GM12878 (cell line): ENCODE measurements at regions not wholly inside any gene's neighbourhood (a gene's known extent, or its start where the extent isn't known, plus 50 kb on each side); places are given as distances from the start of the nearest gene placed in this dataset.

Source experiments
- ATAC-seq: fragments of 200-7000 bp; cut with Tn5 transposase; 3 replicates; pipeline ENCODE4 v1.9.1; 2020; ENCODE audit warnings: mild to moderate bottlenecking, moderate library complexity
- BruUV-seq: library from RNA; stranded (reverse); fragments of 400-500 nt; replicated peaks from 2 replicates; lab custom pipeline; 2021; lab: Mats Ljungman, UMichigan
- CTCF ChIA-PET: fragments of 300-600 bp; sonication (Branson Sonifier 250); formaldehyde crosslinking; extraction: SDS; loops from one replicate; lab custom pipeline; 2021; ENCODE audit warnings: inconsistent platforms; lab: Yijun Ruan, JAX
- POLR2A ChIA-PET: fragments of 350-600 bp; formaldehyde crosslinking; extraction: SDS; loops from one replicate; lab custom pipeline; 2021; ENCODE audit warnings: inconsistent platforms; lab: Charles Lee
- RAD21 ChIA-PET: fragments of 300-600 bp; sonication (Branson Sonifier 250); formaldehyde crosslinking; loops from one replicate; lab custom pipeline; 2023; ENCODE audit warnings: antibody characterized with exemption; ENCODE audit not compliant: unreplicated experiment; lab: Charles Lee
- SMC1A ChIA-PET: fragments of 300-600 bp; sonication (Branson Sonifier 250); formaldehyde crosslinking; loops from one replicate; lab custom pipeline; 2023; ENCODE audit not compliant: unreplicated experiment, uncharacterized antibody; lab: Charles Lee
- DNase-seq: peaks from one replicate; pipeline ENCODE4 v3.0.0-alpha.2; 2011; ENCODE audit warnings: low read depth, low spot score
- FAIRE-seq: peaks from 3 replicates; lab custom pipeline; 2011; peaks lifted over from hg19 to GRCh38; lab: Jason Lieb, UNC
- H2AFZ ChIP-seq: 2 replicates; pipeline ENCODE4 v1.6.0; 2011; ENCODE audit warnings: low read depth, low read length, control low read depth; ENCODE audit not compliant: control insufficient read depth
- H3K27ac ChIP-seq: 2 replicates; pipeline ENCODE4 v1.5.1; 2011; ENCODE audit warnings: control low read depth; ENCODE audit not compliant: control insufficient read depth, insufficient read depth
- H3K27me3 ChIP-seq, 2 experiments: replicated peaks in 1 of 2; 2 replicates each; pipeline versions ENCODE4 v1.6.0 to v1.6.1; 2011; ENCODE audit warnings: low read length in 1 of 2; ENCODE audit not compliant: control insufficient read depth in 2 of 2, insufficient read depth in 2 of 2
- H3K36me3 ChIP-seq, 2 experiments: 2 replicates each; pipeline ENCODE4 v1.5.1; 2011; ENCODE audit warnings: low read length in 1 of 2; ENCODE audit not compliant: control insufficient read depth in 2 of 2, insufficient read depth in 2 of 2
- H3K4me1 ChIP-seq: 2 replicates; pipeline ENCODE4 v1.6.1; 2011; ENCODE audit warnings: mild to moderate bottlenecking, low read length, moderate library complexity, mixed read lengths; ENCODE audit not compliant: control insufficient read depth, insufficient read depth
- H3K4me2 ChIP-seq: 2 replicates; pipeline ENCODE4 v1.6.0; 2011; ENCODE audit warnings: control low read depth; ENCODE audit not compliant: control insufficient read depth, insufficient read depth
- H3K4me3 ChIP-seq: fragments of 200-600 bp; sonication (generic); 2 replicates; pipeline ENCODE4 v1.5.1; 2016
- H3K79me2 ChIP-seq: 2 replicates; pipeline ENCODE4 v1.6.0; 2011; ENCODE audit warnings: low read length; ENCODE audit not compliant: control insufficient read depth, insufficient read depth
- H3K9ac ChIP-seq: 2 replicates; pipeline ENCODE4 v1.8.0; 2011; ENCODE audit warnings: low read length, control low read depth, mixed read lengths; ENCODE audit not compliant: control insufficient read depth, insufficient read depth
- H3K9me3 ChIP-seq: replicated peaks from 3 replicates; pipeline ENCODE4 v1.5.1; 2011; ENCODE audit warnings: mild to moderate bottlenecking, low read length; ENCODE audit not compliant: control insufficient read depth, insufficient read depth
- H4K20me1 ChIP-seq: 2 replicates; pipeline ENCODE4 v1.6.0; 2011; ENCODE audit not compliant: control insufficient read depth, insufficient read depth
- BMI1 ChIP-seq: fragments of 450-650 bp; IDR thresholded peaks from 2 replicates; pipeline ENCODE4 v1.6.1; 2016; ENCODE audit warnings: mild to moderate bottlenecking, moderate library complexity, borderline replicate concordance
- CHD4 ChIP-seq: fragments of 200-600 bp; sonication (generic); IDR thresholded peaks from 2 replicates; pipeline ENCODE4 v1.6.1; 2016; ENCODE audit warnings: mild to moderate bottlenecking
- CREM ChIP-seq: IDR thresholded peaks from 2 replicates; pipeline ENCODE4 v1.6.1; 2014; ENCODE audit warnings: antibody characterized with exemption, low read depth
- FOXK2 ChIP-seq: fragments of 450-650 bp; IDR thresholded peaks from 2 replicates; pipeline ENCODE4 v1.6.1; 2017; ENCODE audit warnings: mild to moderate bottlenecking, moderate library complexity
- HDAC6 ChIP-seq: fragments of 200-600 bp; sonication (generic); IDR thresholded peaks from one replicate; pipeline ENCODE4 v1.8.0; 2017; ENCODE audit warnings: antibody characterized with exemption; ENCODE audit not compliant: unreplicated experiment
- IKZF1 ChIP-seq: fragments of 450-650 bp; conservative IDR thresholded peaks from 2 replicates; pipeline ENCODE4 v1.6.1; 2017; ENCODE audit warnings: antibody characterized with exemption, mild to moderate bottlenecking
- JUNB ChIP-seq: IDR thresholded peaks from 2 replicates; pipeline ENCODE4 v1.6.1; 2016; ENCODE audit warnings: antibody characterized with exemption, mild to moderate bottlenecking
- KAT2A ChIP-seq: conservative IDR thresholded peaks from 2 replicates; pipeline ENCODE4 v1.6.1; 2011; ENCODE audit warnings: low read depth, low read length; ENCODE audit not compliant: control insufficient read depth
- MYC ChIP-seq: IDR thresholded peaks from 2 replicates; pipeline ENCODE4 v1.6.1; 2011; ENCODE audit warnings: mild to moderate bottlenecking, low read length, moderate library complexity, inconsistent platforms; ENCODE audit not compliant: insufficient read depth, insufficient replicate concordance, insufficient read length, severe bottlenecking
- NFYA ChIP-seq: IDR thresholded peaks from 2 replicates; pipeline ENCODE4 v1.6.1; 2011; ENCODE audit warnings: low read depth, mild to moderate bottlenecking, low read length, improper control_type of control experiment, borderline replicate concordance
- NR2C1 ChIP-seq: fragments of 450-650 bp; IDR thresholded peaks from 2 replicates; pipeline ENCODE4 v1.6.1; 2017; ENCODE audit warnings: antibody characterized with exemption, mild to moderate bottlenecking, moderate library complexity
- RB1 ChIP-seq: fragments of 450-650 bp; formaldehyde crosslinking; IDR thresholded peaks from 2 replicates; pipeline ENCODE4 v1.6.1; 2017; ENCODE audit warnings: mild to moderate bottlenecking, borderline replicate concordance
- RCOR1 ChIP-seq: conservative IDR thresholded peaks from 2 replicates; pipeline ENCODE4 v1.6.1; 2012; ENCODE audit warnings: low read depth, low read length, improper control_type of control experiment
- SP1 ChIP-seq: IDR thresholded peaks from one replicate; pipeline ENCODE4 v1.6.1; 2011; ENCODE audit warnings: low read depth, low read length
- SPI1 ChIP-seq: IDR thresholded peaks from 2 replicates; pipeline ENCODE4 v1.6.1; 2011; ENCODE audit warnings: low read depth, mild to moderate bottlenecking, low read length, moderate library complexity, borderline replicate concordance; ENCODE audit not compliant: insufficient read depth
- SREBF1 ChIP-seq: IDR thresholded peaks from 2 replicates; pipeline ENCODE4 v1.6.1; 2012; ENCODE audit warnings: mild to moderate bottlenecking, low read length
- SREBF2 ChIP-seq: IDR thresholded peaks from 2 replicates; pipeline ENCODE4 v1.6.1; 2012; ENCODE audit warnings: mild to moderate bottlenecking, low read length
- WGBS: methylation state at CpG from one replicate; pipeline ENCODE4 v1.1.6; 2016; ENCODE audit warnings: low lambda C conversion rate; ENCODE audit not compliant: insufficient replicate concordance, insufficient coverage; ENCODE audit errors: missing lambda C conversion rate; 5-methylcytosine and 5-hydroxymethylcytosine counted together
- in situ Hi-C: fragments of 300-500 bp; cut with MboI; formaldehyde crosslinking; loops from 9 replicates; pipeline ENCODE4 v1.14.3; 2018; ENCODE audit warnings: mixed read lengths
- intact Hi-C: fragments of 100-400 bp; cut with micrococcal nuclease; formaldehyde crosslinking; loops from one replicate; pipeline ENCODE4 v1.14.2; 2022; ENCODE audit not compliant: unreplicated experiment
- TF ChIP-seq, protein P1 (sequence below): fragments of 450-650 bp; conservative IDR thresholded peaks from 2 replicates; pipeline ENCODE4 v1.6.1; 2017; ENCODE audit warnings: mild to moderate bottlenecking, moderate library complexity
- TF ChIP-seq, protein P2 (sequence below): IDR thresholded peaks from 2 replicates; pipeline ENCODE4 v1.6.1; 2012; ENCODE audit warnings: low read depth, low read length, improper control_type of control experiment
- TF ChIP-seq, protein P3 (sequence below): IDR thresholded peaks from 2 replicates; pipeline ENCODE4 v1.6.1; 2011; ENCODE audit warnings: low read depth, low read length, improper control_type of control experiment, borderline replicate concordance
- TF ChIP-seq, protein P4 (sequence below): IDR thresholded peaks from 2 replicates; pipeline ENCODE4 v1.6.1; 2011; ENCODE audit warnings: borderline replicate concordance, low read depth, mild to moderate bottlenecking, moderate library complexity, mixed read lengths, low read length; ENCODE audit not compliant: insufficient read depth; ENCODE audit errors: extremely low read length

DNA sequence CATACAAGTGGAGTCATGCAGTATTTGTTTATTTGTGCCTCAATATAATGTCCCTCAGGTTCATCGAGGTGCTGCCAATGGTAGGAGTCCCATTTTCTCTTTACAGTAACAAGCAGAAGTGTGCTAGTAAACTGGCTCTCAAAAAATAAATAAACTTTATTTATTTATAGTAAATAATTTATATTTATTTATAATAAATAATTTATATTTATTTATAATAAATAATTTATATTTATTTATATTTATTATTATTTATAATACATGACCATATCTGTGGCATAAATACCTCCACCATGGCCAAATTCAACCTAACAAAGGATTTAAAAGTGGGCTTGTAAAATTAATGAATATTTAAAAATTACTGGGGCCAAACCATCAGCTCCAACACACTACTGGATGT, 464.9 kb upstream of the NWD2 start (continued):
- TF ChIP-seq KAT2A: no peak
- TF ChIP-seq BMI1: no peak
- TF ChIP-seq NR2C1: no peak
- TF ChIP-seq SREBF1: no peak
- no peak for TF ChIP-seq MYC
- TF ChIP-seq NFYA: no peak
- TF ChIP-seq CREM: no peak
- no peak for TF ChIP-seq HDAC6

DNA sequence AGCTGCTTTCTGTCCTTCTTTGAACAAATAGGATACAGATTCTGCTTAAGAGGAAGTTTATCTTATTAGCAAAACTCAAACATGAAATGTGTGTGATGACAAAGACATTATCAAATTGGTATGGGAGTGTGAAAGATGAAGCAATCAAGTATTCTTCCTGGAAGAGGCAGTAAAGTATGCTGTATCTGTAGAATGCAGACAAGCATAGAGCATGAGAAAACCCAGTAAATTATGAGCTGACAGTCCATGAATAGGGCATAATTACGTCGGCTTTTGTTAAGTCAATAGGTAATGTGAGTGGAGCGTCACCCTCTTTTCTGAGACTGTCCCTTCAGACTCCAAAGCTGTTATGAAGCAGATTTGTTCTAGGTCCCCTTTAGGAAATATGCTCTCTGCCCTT, 458.6 kb upstream of the NWD2 start:
- ChIA-PET CTCF (interaction anchor here (1.0 to 1.1 kb wide), 2 partner anchors 18 to 372 kb away, joined by 3 read pairs; no protein-coding TSS in a partner anchor), RAD21 (no interaction called here), SMC1A (interaction anchor here (0.9 to 1.3 kb wide), 3 partner anchors 14 to 120 kb away, joined by 3 to 4 read pairs (median 4); no protein-coding TSS in a partner anchor), POLR2A (no interaction called here)
- Histone ChIP-seq H3K4me1 (no peaks in the 10 kb centered on the region), H3K36me3 (no peaks in the 10 kb centered on the region), H3K27ac (no peak overlapping the region), H2AFZ (no peak overlapping the region), H3K27me3 (no peaks in the 10 kb centered on the region), H4K20me1 (no peaks in the 10 kb centered on the region), H3K9me3 (no peaks in the 10 kb centered on the region), H3K79me2 (no peaks in the 10 kb centered on the region), H3K9ac (no peak overlapping the region), H3K4me2 (no peak overlapping the region), H3K4me3 (no peak overlapping the region)
- WGBS: 46% methylated on average over 3 of the region's 3 CpGs
- no peak for FAIRE-seq
- ATAC-seq: no peak
- in situ Hi-C loops (no loop called here), intact Hi-C loops (no loop called here)
- BruUV-seq: no TSS peak
- DNase-seq: no peak
- TF ChIP-seq SREBF2 (no peak), RCOR1 (no peak), JUNB (no peak), FOXK2 (no peak), IKZF1 (no peak), SP1 (no peak), CHD4 (no peak), RB1 (no peak), SPI1 (no peak)
- TF ChIP-seq, protein P1, sequence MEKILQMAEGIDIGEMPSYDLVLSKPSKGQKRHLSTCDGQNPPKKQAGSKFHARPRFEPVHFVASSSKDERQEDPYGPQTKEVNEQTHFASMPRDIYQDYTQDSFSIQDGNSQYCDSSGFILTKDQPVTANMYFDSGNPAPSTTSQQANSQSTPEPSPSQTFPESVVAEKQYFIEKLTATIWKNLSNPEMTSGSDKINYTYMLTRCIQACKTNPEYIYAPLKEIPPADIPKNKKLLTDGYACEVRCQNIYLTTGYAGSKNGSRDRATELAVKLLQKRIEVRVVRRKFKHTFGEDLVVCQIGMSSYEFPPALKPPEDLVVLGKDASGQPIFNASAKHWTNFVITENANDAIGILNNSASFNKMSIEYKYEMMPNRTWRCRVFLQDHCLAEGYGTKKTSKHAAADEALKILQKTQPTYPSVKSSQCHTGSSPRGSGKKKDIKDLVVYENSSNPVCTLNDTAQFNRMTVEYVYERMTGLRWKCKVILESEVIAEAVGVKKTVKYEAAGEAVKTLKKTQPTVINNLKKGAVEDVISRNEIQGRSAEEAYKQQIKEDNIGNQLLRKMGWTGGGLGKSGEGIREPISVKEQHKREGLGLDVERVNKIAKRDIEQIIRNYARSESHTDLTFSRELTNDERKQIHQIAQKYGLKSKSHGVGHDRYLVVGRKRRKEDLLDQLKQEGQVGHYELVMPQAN: no peak
- TF ChIP-seq, protein P2, sequence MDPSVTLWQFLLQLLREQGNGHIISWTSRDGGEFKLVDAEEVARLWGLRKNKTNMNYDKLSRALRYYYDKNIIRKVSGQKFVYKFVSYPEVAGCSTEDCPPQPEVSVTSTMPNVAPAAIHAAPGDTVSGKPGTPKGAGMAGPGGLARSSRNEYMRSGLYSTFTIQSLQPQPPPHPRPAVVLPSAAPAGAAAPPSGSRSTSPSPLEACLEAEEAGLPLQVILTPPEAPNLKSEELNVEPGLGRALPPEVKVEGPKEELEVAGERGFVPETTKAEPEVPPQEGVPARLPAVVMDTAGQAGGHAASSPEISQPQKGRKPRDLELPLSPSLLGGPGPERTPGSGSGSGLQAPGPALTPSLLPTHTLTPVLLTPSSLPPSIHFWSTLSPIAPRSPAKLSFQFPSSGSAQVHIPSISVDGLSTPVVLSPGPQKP: no peak
- TF ChIP-seq, protein P3, sequence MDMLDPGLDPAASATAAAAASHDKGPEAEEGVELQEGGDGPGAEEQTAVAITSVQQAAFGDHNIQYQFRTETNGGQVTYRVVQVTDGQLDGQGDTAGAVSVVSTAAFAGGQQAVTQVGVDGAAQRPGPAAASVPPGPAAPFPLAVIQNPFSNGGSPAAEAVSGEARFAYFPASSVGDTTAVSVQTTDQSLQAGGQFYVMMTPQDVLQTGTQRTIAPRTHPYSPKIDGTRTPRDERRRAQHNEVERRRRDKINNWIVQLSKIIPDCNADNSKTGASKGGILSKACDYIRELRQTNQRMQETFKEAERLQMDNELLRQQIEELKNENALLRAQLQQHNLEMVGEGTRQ: no peak
- TF ChIP-seq, protein P4, sequence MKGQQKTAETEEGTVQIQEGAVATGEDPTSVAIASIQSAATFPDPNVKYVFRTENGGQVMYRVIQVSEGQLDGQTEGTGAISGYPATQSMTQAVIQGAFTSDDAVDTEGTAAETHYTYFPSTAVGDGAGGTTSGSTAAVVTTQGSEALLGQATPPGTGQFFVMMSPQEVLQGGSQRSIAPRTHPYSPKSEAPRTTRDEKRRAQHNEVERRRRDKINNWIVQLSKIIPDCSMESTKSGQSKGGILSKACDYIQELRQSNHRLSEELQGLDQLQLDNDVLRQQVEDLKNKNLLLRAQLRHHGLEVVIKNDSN: no peak
